Ishikawa (cell line): ENCODE measurements at regions not wholly inside any gene's neighbourhood (a gene's known extent, or its start where the extent isn't known, plus 50 kb on each side); places are given as distances from the start of the nearest gene placed in this dataset.

Experiments
- CEBPB ChIP-seq: IDR thresholded peaks from 2 replicates; pipeline ENCODE4 v1.6.1; 2012
- CREB1 ChIP-seq: IDR thresholded peaks from 2 replicates; pipeline ENCODE4 v1.6.1; 2012; ENCODE audit warnings: low read depth
- EGR1 ChIP-seq: IDR thresholded peaks from 2 replicates; pipeline ENCODE4 v1.6.1; 2012
- EP300 ChIP-seq: IDR thresholded peaks from 2 replicates; pipeline ENCODE4 v1.6.1; 2012; ENCODE audit warnings: borderline replicate concordance
- FOXM1 ChIP-seq: IDR thresholded peaks from 2 replicates; pipeline ENCODE4 v1.6.1; 2012; ENCODE audit warnings: low read depth, borderline replicate concordance
- NFIC ChIP-seq: IDR thresholded peaks from 2 replicates; pipeline ENCODE4 v1.6.1; 2012
- RAD21 ChIP-seq: IDR thresholded peaks from 2 replicates; pipeline ENCODE4 v1.6.1; 2012; ENCODE audit warnings: low read depth
- TAF1 ChIP-seq: IDR thresholded peaks from 2 replicates; pipeline ENCODE4 v1.6.1; 2012; ENCODE audit warnings: low read depth, mild to moderate bottlenecking
- TCF12 ChIP-seq: IDR thresholded peaks from 2 replicates; pipeline ENCODE4 v1.6.1; 2012; ENCODE audit warnings: low read depth
- TEAD4 ChIP-seq: IDR thresholded peaks from 2 replicates; pipeline ENCODE4 v1.6.1; 2012
- YY1 ChIP-seq: IDR thresholded peaks from 2 replicates; pipeline ENCODE4 v1.6.1; 2012; ENCODE audit warnings: low read depth
- ZBTB7A ChIP-seq: IDR thresholded peaks from 2 replicates; pipeline ENCODE4 v1.6.1; 2012; ENCODE audit warnings: low read depth
- TF ChIP-seq, protein P1 (sequence below): IDR thresholded peaks from 2 replicates; pipeline ENCODE4 v1.6.1; 2012
- TF ChIP-seq, protein P2 (sequence below): IDR thresholded peaks from 2 replicates; pipeline ENCODE4 v1.6.1; 2012
- TF ChIP-seq, protein P3 (sequence below): IDR thresholded peaks from 2 replicates; pipeline ENCODE4 v1.6.1; 2012; ENCODE audit warnings: low read depth, mild to moderate bottlenecking

DNA sequence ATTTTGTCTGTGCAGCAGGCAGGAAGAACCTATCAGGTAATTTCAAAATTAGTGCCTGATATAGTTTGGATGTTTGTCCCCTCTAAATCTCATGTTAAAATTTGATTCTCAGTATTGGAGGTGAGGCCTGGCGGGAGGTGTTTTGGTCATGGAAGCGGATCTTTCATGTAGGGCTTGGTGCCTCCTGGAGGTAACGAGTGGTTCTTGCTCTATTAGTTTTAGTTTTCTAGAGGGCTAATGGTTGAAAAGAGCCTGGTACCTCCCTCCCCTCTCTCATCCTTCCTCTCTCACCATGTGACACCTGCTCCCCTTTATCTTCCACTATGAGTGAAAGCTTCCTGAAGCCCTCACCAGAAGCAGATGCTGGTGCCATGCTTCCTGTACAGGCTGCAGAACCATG lies 106.3 kb downstream of the DRD1 start:
- TF ChIP-seq ZBTB7A (no peak), CEBPB (no peak), RAD21 (no peak), TCF12 (no peak), CREB1 (no peak), NFIC (no peak), EGR1 (no peak), FOXM1 (no peak)
- TF ChIP-seq, protein P1, sequence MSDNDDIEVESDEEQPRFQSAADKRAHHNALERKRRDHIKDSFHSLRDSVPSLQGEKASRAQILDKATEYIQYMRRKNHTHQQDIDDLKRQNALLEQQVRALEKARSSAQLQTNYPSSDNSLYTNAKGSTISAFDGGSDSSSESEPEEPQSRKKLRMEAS = no peak
- TF ChIP-seq, protein P2, sequence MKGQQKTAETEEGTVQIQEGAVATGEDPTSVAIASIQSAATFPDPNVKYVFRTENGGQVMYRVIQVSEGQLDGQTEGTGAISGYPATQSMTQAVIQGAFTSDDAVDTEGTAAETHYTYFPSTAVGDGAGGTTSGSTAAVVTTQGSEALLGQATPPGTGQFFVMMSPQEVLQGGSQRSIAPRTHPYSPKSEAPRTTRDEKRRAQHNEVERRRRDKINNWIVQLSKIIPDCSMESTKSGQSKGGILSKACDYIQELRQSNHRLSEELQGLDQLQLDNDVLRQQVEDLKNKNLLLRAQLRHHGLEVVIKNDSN = no peak

DNA sequence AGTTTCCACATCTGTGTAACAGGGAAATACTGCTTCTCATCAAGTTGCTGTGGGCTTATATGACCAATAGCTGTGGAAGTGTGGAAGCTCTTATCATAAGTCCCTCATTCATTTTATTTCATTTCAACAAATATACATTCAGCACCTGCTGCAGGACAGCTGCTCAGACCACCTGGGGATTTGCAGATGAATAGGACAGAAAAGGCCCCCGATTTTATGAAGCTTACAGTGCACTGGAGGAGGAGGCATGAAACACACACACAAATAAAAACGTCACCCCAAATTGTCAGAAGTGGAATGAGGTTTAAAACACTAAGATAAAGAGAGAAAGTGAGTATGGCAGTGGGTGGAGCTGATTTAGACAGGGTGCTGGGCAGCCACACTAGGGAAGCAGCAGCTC lies 107.2 kb downstream of the DRD1 start:
- TF ChIP-seq, protein P3, sequence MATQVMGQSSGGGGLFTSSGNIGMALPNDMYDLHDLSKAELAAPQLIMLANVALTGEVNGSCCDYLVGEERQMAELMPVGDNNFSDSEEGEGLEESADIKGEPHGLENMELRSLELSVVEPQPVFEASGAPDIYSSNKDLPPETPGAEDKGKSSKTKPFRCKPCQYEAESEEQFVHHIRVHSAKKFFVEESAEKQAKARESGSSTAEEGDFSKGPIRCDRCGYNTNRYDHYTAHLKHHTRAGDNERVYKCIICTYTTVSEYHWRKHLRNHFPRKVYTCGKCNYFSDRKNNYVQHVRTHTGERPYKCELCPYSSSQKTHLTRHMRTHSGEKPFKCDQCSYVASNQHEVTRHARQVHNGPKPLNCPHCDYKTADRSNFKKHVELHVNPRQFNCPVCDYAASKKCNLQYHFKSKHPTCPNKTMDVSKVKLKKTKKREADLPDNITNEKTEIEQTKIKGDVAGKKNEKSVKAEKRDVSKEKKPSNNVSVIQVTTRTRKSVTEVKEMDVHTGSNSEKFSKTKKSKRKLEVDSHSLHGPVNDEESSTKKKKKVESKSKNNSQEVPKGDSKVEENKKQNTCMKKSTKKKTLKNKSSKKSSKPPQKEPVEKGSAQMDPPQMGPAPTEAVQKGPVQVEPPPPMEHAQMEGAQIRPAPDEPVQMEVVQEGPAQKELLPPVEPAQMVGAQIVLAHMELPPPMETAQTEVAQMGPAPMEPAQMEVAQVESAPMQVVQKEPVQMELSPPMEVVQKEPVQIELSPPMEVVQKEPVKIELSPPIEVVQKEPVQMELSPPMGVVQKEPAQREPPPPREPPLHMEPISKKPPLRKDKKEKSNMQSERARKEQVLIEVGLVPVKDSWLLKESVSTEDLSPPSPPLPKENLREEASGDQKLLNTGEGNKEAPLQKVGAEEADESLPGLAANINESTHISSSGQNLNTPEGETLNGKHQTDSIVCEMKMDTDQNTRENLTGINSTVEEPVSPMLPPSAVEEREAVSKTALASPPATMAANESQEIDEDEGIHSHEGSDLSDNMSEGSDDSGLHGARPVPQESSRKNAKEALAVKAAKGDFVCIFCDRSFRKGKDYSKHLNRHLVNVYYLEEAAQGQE = peak; percentile 65; the same call in 1 of the 2 replicates
- TF ChIP-seq YY1 = no peak

DNA sequence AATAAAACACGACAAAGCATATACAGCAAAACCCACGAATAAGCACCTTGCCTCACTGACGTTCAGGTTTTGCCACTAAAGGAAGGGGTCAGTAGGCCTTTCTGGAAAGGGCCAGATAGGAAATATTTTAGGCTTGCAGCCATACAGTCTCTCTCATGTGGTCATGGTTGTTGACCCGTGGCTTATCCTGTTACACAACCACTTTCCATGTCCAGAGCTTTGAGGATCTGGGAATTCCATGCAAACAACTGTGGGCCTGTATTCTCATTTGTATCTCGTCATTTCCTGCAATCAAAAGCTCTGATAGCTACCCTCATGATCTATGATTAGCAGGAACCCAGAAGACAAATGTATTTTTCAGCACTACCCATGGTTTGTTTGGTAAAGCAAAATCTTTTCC lies 108.3 kb downstream of the DRD1 start:
- TF ChIP-seq ZBTB7A (no peak), YY1 (no peak), NFIC (no peak), TEAD4 (no peak)

DNA sequence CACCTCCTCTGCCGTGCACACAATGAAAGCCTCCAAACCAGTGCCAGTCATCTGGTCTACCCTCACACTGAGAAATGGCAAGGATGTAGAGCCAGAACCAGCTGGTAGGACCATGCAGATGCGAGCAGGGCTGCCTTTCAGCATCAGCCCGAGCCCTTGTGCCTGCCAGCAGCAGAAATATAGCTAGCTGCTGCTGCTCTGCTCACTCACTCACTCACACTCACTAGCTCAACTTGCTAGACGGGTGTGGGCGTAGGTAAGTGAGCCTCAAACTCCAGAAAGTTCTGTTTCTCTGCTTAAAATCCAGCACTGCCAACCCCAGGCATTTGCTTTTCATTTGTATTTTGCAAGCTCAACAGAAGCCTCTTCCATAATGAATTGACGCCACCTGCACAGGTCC lies 114.0 kb downstream of the DRD1 start:
- no peak for TF ChIP-seq EGR1

DNA sequence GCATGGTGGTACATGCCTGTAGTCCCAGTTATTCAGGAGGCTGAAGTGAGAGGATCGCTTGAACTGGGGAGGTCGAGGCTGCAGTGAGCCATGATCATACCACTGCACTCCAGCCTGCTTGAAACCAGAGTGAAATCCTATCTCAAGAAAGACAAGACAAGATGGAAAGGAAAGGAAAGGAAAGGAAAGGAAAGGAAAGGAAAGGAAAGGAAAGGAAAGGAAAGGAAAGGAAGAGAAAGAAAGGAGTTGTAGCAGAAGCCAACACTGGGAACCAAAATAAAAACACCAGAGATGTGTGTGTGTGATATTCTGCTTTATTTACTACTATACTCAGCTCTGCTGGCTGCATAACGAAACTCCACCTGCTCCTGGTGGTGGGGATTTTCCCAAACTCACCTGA lies 115.3 kb downstream of the DRD1 start:
- TF ChIP-seq FOXM1 = no peak
- TF ChIP-seq NFIC = no peak
- TF ChIP-seq EGR1 = no peak
- TF ChIP-seq CREB1 = no peak
- no peak for TF ChIP-seq RAD21
- TF ChIP-seq, protein P2 = no peak
- TF ChIP-seq, protein P3 = no peak
- TF ChIP-seq, protein P1 = no peak
- TF ChIP-seq TAF1 = no peak
- TF ChIP-seq CEBPB = no peak
- TF ChIP-seq YY1 = no peak
- TF ChIP-seq TEAD4 = no peak
- no peak for TF ChIP-seq TCF12
- TF ChIP-seq EP300 = no peak
- no peak for TF ChIP-seq ZBTB7A

DNA sequence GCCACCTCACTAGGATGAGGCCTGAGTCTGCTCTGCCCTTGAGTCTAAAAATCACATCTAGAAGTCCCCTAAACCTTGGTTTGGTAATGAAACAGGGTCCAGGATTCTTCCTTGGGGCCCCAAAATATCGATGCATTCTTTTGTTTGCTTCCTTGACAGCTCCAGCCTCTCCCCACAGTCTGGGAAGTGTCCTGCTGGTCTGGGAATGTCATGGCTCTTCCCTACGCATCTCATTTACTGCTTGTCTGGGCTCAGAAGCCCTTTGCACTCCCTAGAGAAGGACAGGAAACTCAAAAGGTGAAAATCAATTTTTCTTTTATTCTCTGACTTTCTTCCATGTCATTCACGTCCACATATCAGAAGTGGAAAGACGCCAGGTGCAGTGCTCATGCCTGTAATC lies 115.8 kb downstream of the DRD1 start:
- TF ChIP-seq TCF12 (no peak), RAD21 (no peak), EGR1 (no peak), NFIC (no peak), TEAD4 (no peak), CEBPB (no peak), FOXM1 (no peak), EP300 (no peak)
- TF ChIP-seq, protein P2 = no peak
- TF ChIP-seq, protein P3 = no peak
